ENCODE measurements at regions not wholly inside any gene's neighbourhood (a gene's known extent, or its start where the extent isn't known, plus 50 kb on each side); places are given as distances from the start of the nearest gene placed in this dataset.
"Not testable (repeated sequence)": the region's sequence is repeated elsewhere in the genome, so short reads cannot be mapped to it uniquely, and the experiment has no call there.

GRCh38 chr7:112969946-112970345 is 116.7 kb downstream of the GPR85 start:
- H3K27me3 Mint-ChIP-seq, result peaks cover 11 to 29% (median 18%) of the 10 kb centered on the region in 5 donors
- H3K4me1 Mint-ChIP-seq, result no peaks in the 10 kb centered on the region
- no peak overlapping the region for H3K27ac Mint-ChIP-seq
- DNase-seq (no peak), ATAC-seq (no peak)
- no peak overlapping the region for H3K4me3 Mint-ChIP-seq
- POLR2A ChIA-PET, result no interaction called here
- peaks cover 0 to 7% (median 0%) of the 10 kb centered on the region in 3 donors for H3K36me3 Mint-ChIP-seq
- peaks cover 0 to 6% (median 0%) of the 10 kb centered on the region in 9 donors for H3K9me3 Mint-ChIP-seq

GRCh38 chr7:112965506-112965905 is 121.1 kb downstream of the GPR85 start:
- DNase-seq, result no peak
- Mint-ChIP-seq H3K4me1 (no peaks in the 10 kb centered on the region), H3K4me3 (no peak overlapping the region), H3K36me3 (no peaks in the 10 kb centered on the region), H3K27me3 (peaks cover 0 to 37% (median 10%) of the 10 kb centered on the region in 5 donors), H3K27ac (no peak overlapping the region), H3K9me3 (peaks cover 0 to under 1% (median 0%) of the 10 kb centered on the region in 9 donors)
- no peak for ATAC-seq
- POLR2A ChIA-PET, result no interaction called here

GRCh38 chr7:112963634-112964033 is 123.0 kb downstream of the GPR85 start:
- Mint-ChIP-seq H3K9me3 (peaks cover 0 to 5% (median 0%) of the 10 kb centered on the region in 9 donors), H3K27me3 (peaks cover 0 to 42% (median 14%) of the 10 kb centered on the region in 5 donors), H3K4me1 (no peaks in the 10 kb centered on the region), H3K4me3 (no peak overlapping the region), H3K36me3 (no peaks in the 10 kb centered on the region), H3K27ac (peak overlapping the region in 1 of 10 donors; percentile 20)
- no peak for DNase-seq
- no peak for ATAC-seq
- POLR2A ChIA-PET, result no interaction called here

- peaks cover under 1 to 50% (median 16%) of the 10 kb centered on the region in 5 donors for H3K27me3 Mint-ChIP-seq
- peaks cover 0 to 5% (median 0%) of the 10 kb centered on the region in 9 donors for H3K9me3 Mint-ChIP-seq
- no peaks in the 10 kb centered on the region for H3K4me1 Mint-ChIP-seq
- H3K36me3 Mint-ChIP-seq, result no peaks in the 10 kb centered on the region
- POLR2A ChIA-PET, result no interaction called here
- DNase-seq (no peak), ATAC-seq (no peak)
- H3K27ac Mint-ChIP-seq, result no peak overlapping the region
- H3K4me3 Mint-ChIP-seq, result no peak overlapping the region
These were observed 123.8 kb downstream of the GPR85 start for GRCh38 chr7:112962815-112963214.

GRCh38 chr7:112959276-112959675 is 127.4 kb downstream of the GPR85 start:
- POLR2A ChIA-PET, result no interaction called here
- ATAC-seq (no peak), DNase-seq (no peak)
- H3K36me3 Mint-ChIP-seq, result peaks cover 0 to 5% (median 0%) of the 10 kb centered on the region in 3 donors
- H3K9me3 Mint-ChIP-seq, result peaks cover 0 to 5% (median 0%) of the 10 kb centered on the region in 9 donors
- peaks cover 19 to 69% (median 35%) of the 10 kb centered on the region in 5 donors for H3K27me3 Mint-ChIP-seq
- no peak overlapping the region for H3K27ac Mint-ChIP-seq
- no peaks in the 10 kb centered on the region for H3K4me1 Mint-ChIP-seq
- no peak overlapping the region for H3K4me3 Mint-ChIP-seq

GRCh38 chr7:112958775-112959174 is 127.9 kb downstream of the GPR85 start:
- H3K27me3 Mint-ChIP-seq, result peaks cover 19 to 64% (median 34%) of the 10 kb centered on the region in 5 donors
- no peaks in the 10 kb centered on the region for H3K4me1 Mint-ChIP-seq
- H3K36me3 Mint-ChIP-seq, result peaks cover 0 to 5% (median 0%) of the 10 kb centered on the region in 3 donors
- peaks cover 0 to 5% (median 0%) of the 10 kb centered on the region in 9 donors for H3K9me3 Mint-ChIP-seq
- no peak overlapping the region for H3K27ac Mint-ChIP-seq
- no peak overlapping the region for H3K4me3 Mint-ChIP-seq
- DNase-seq, result no peak
- no peak for ATAC-seq
- POLR2A ChIA-PET, result no interaction called here

- ATAC-seq, result no peak
- POLR2A ChIA-PET, result no interaction called here
- Mint-ChIP-seq H3K36me3 (peaks cover 0 to 5% (median 0%) of the 10 kb centered on the region in 3 donors), H3K27ac (no peak overlapping the region), H3K4me1 (no peaks in the 10 kb centered on the region), H3K4me3 (no peak overlapping the region), H3K27me3 (peaks cover 17 to 55% (median 31%) of the 10 kb centered on the region in 5 donors), H3K9me3 (peaks cover 0 to 5% (median 0%) of the 10 kb centered on the region in 9 donors)
- DNase-seq, result no peak
These were observed 128.7 kb downstream of the GPR85 start for GRCh38 chr7:112957901-112958300.

GRCh38 chr7:112953031-112953430 is 133.6 kb downstream of the GPR85 start:
- H3K27me3 Mint-ChIP-seq, result peaks cover 19 to 43% (median 36%) of the 10 kb centered on the region in 5 donors
- DNase-seq, H3K4me1 Mint-ChIP-seq, H3K4me3 Mint-ChIP-seq, POLR2A ChIA-PET, ATAC-seq, H3K27ac Mint-ChIP-seq, H3K9me3 Mint-ChIP-seq, H3K36me3 Mint-ChIP-seq: not testable (repeated sequence)

- ATAC-seq, result no peak
- Mint-ChIP-seq H3K4me1 (no peaks in the 10 kb centered on the region), H3K27me3 (peaks cover 16 to 37% (median 23%) of the 10 kb centered on the region in 5 donors), H3K27ac (no peak overlapping the region), H3K4me3 (no peak overlapping the region), H3K36me3 (no peaks in the 10 kb centered on the region), H3K9me3 (no peaks in the 10 kb centered on the region)
- no peak for DNase-seq
- POLR2A ChIA-PET, result no interaction called here
These were observed 135.6 kb downstream of the GPR85 start for GRCh38 chr7:112951070-112951469.

- ATAC-seq, POLR2A ChIA-PET, DNase-seq, H3K9me3 Mint-ChIP-seq, H3K36me3 Mint-ChIP-seq, H3K27ac Mint-ChIP-seq, H3K4me1 Mint-ChIP-seq, H3K4me3 Mint-ChIP-seq: not testable (repeated sequence)
- peaks cover 11 to 44% (median 26%) of the 10 kb centered on the region in 5 donors for H3K27me3 Mint-ChIP-seq
These were observed 136.9 kb downstream of the GPR85 start for GRCh38 chr7:112949682-112950081.

- no peak overlapping the region for H3K27ac Mint-ChIP-seq
- H3K4me1 Mint-ChIP-seq, result no peaks in the 10 kb centered on the region
- no peak overlapping the region for H3K4me3 Mint-ChIP-seq
- DNase-seq, result no peak
- POLR2A ChIA-PET, result no interaction called here
- peaks cover 7 to 39% (median 23%) of the 10 kb centered on the region in 5 donors for H3K27me3 Mint-ChIP-seq
- no peaks in the 10 kb centered on the region for H3K9me3 Mint-ChIP-seq
- no peak for ATAC-seq
- no peaks in the 10 kb centered on the region for H3K36me3 Mint-ChIP-seq
These were observed 140.3 kb downstream of the GPR85 start for GRCh38 chr7:112946350-112946749.

GRCh38 chr7:112945046-112945445 is 141.6 kb downstream of the GPR85 start:
- ATAC-seq, result no peak
- no peak for DNase-seq
- Mint-ChIP-seq H3K36me3 (no peaks in the 10 kb centered on the region), H3K27me3 (peaks cover 4 to 30% (median 15%) of the 10 kb centered on the region in 5 donors), H3K9me3 (no peaks in the 10 kb centered on the region), H3K4me3 (no peak overlapping the region), H3K4me1 (peaks cover 8 to 12% (median 11%) of the 10 kb centered on the region in 4 donors), H3K27ac (no peak overlapping the region)
- POLR2A ChIA-PET, result no interaction called here

GRCh38 chr7:112942981-112943380 is 143.6 kb downstream of the GPR85 start:
- no peak overlapping the region for H3K4me3 Mint-ChIP-seq
- H3K9me3 Mint-ChIP-seq, result no peaks in the 10 kb centered on the region
- H3K4me1 Mint-ChIP-seq, result peaks cover 12 to 26% (median 22%) of the 10 kb centered on the region in 4 donors
- no peaks in the 10 kb centered on the region for H3K36me3 Mint-ChIP-seq
- DNase-seq (no peak), ATAC-seq (no peak)
- H3K27ac Mint-ChIP-seq, result no peak overlapping the region
- H3K27me3 Mint-ChIP-seq, result peaks cover 0 to 22% (median 7%) of the 10 kb centered on the region in 5 donors
- POLR2A ChIA-PET, result no interaction called here

GRCh38 chr7:112942125-112942524 is 144.5 kb downstream of the GPR85 start:
- ATAC-seq, DNase-seq, H3K27ac Mint-ChIP-seq, POLR2A ChIA-PET, H3K4me3 Mint-ChIP-seq, H3K36me3 Mint-ChIP-seq, H3K9me3 Mint-ChIP-seq: not testable (repeated sequence)
- Mint-ChIP-seq H3K4me1 (peaks cover 12 to 32% (median 27%) of the 10 kb centered on the region in 4 donors), H3K27me3 (peaks cover 0 to 17% (median 7%) of the 10 kb centered on the region in 5 donors)
